ENCODE measurements at regions not wholly inside any gene's neighbourhood (a gene's known extent, or its start where the extent isn't known, plus 50 kb on each side); places are given as distances from the start of the nearest gene placed in this dataset.

GRCh38 chr3:28677581-28677980 lies 329.0 kb upstream of the AZI2 start:
- no peak for TF ChIP-seq CTCF (IDR thresholded peaks at IDR 0.05)
- TF ChIP-seq EP300 (IDR thresholded peaks at IDR 0.05), result no peak

All from esophagus muscularis mucosa (tissue), 3 donors.